B cell (primary cell): ENCODE measurements at regions not wholly inside any gene's neighbourhood (a gene's known extent, or its start where the extent isn't known, plus 50 kb on each side); places are given as distances from the start of the nearest gene placed in this dataset.

Experiments
- ATAC-seq: fragments of 200-7000 bp; cut with Tn5 transposase; one replicate; pipeline ENCODE4 v1.10.0; 2021; ENCODE audit warnings: low read depth, mild to moderate bottlenecking, moderate number of reproducible peaks, moderate library complexity
- CTCF ChIA-PET: fragments of 350-600 bp; sonication (Branson Sonifier 250); formaldehyde crosslinking; loops from one replicate; lab custom pipeline; 2021; ENCODE audit warnings: antibody characterized with exemption, inconsistent platforms; lab: Charles Lee
- POLR2A ChIA-PET: fragments of 350-600 bp; sonication (Branson Sonifier 250); formaldehyde crosslinking; loops from one replicate; lab custom pipeline; 2021; ENCODE audit warnings: antibody characterized with exemption; lab: Charles Lee
- DNase-seq: peaks from one replicate; pipeline ENCODE4 v3.0.0; 2013
- H2AFZ ChIP-seq: 2 replicates; pipeline ENCODE4 v1.6.1; 2012; ENCODE audit warnings: mild to moderate bottlenecking, low read depth, low read length; ENCODE audit not compliant: insufficient read depth, poor library complexity, severe bottlenecking
- H3K27ac ChIP-seq, 2 donors: 1 replicate in 1 of 2; 2 replicates in 1 of 2; pipeline ENCODE4 v1.5.1; 2012 to 2013; ENCODE audit warnings: low read length in 2 of 2, mild to moderate bottlenecking in 2 of 2, moderate library complexity in 1 of 2
- H3K27me3 ChIP-seq, 4 experiments: fragments of 200-600 bp in 1 of 4; sonication (generic) in 1 of 4; replicated peaks in 1 of 4; 1 replicate in 2 of 4; 2 replicates in 2 of 4; pipeline versions ENCODE4 v1.6.1 to v1.7.0; 2013 to 2016; ENCODE audit warnings: low read length in 3 of 4, mild to moderate bottlenecking in 2 of 4, mixed read lengths in 1 of 4, moderate library complexity in 1 of 4; ENCODE audit not compliant: insufficient read depth in 4 of 4, control insufficient read depth in 3 of 4; ENCODE audit errors: control extremely low read depth in 1 of 4
- H3K36me3 ChIP-seq, 2 experiments: replicated peaks in 1 of 2; 1 replicate in 1 of 2; 2 replicates in 1 of 2; pipeline versions ENCODE4 v1.6.1 to v1.7.1; 2013; ENCODE audit warnings: low read length in 1 of 2; ENCODE audit not compliant: insufficient read depth in 2 of 2, control insufficient read depth in 1 of 2; ENCODE audit errors: control extremely low read depth in 1 of 2, extremely low read depth in 1 of 2
- H3K4me1 ChIP-seq, 2 donors: fragments of 200-600 bp in 1 of 2; sonication (generic) in 1 of 2; 1 replicate in 1 of 2; 2 replicates in 1 of 2; pipeline versions ENCODE4 v1.5.1 to v1.6.1; 2013 to 2017; ENCODE audit warnings: low read length in 2 of 2; ENCODE audit not compliant: control insufficient read depth in 2 of 2, insufficient read depth in 2 of 2
- H3K4me2 ChIP-seq: replicated peaks from 2 replicates; pipeline ENCODE3; 2012; ENCODE audit warnings: mild to moderate bottlenecking, low read depth, low read length; ENCODE audit not compliant: poor library complexity, severe bottlenecking
- H3K4me3 ChIP-seq, 5 experiments: fragments of 200-600 bp in 1 of 5; sonication (generic) in 1 of 5; 1 replicate in 3 of 5; 2 replicates in 2 of 5; pipeline versions ENCODE4 v1.5.1 to v1.7.0; 2011 to 2016; ENCODE audit warnings: low read length in 4 of 5, mild to moderate bottlenecking in 4 of 5, low read depth in 2 of 5, control low read depth in 1 of 5, moderate library complexity in 1 of 5; ENCODE audit not compliant: insufficient read depth in 1 of 5; ENCODE audit errors: control extremely low read depth in 1 of 5, extremely low read depth in 1 of 5
- H3K79me2 ChIP-seq: fragments of 200-600 bp; sonication (generic); one replicate; pipeline ENCODE4 v1.6.0; 2016; ENCODE audit warnings: low read length; ENCODE audit not compliant: control insufficient read depth, insufficient read depth
- H3K9ac ChIP-seq: fragments of 200-600 bp; sonication (generic); 2 replicates; pipeline ENCODE4 v1.6.1; 2017; ENCODE audit warnings: mild to moderate bottlenecking, low read length, moderate library complexity
- H3K9me3 ChIP-seq, 3 donors: one replicate each; pipeline versions ENCODE4 v1.6.1 to v1.7.1; 2013; ENCODE audit warnings: low read length in 2 of 3; ENCODE audit not compliant: control insufficient read depth in 2 of 3, insufficient read depth in 1 of 3; ENCODE audit errors: control extremely low read depth in 1 of 3
- H4K20me1 ChIP-seq: 2 replicates; pipeline ENCODE4 v1.6.0; 2012; ENCODE audit warnings: mild to moderate bottlenecking, low read length; ENCODE audit not compliant: insufficient read depth, control insufficient read depth, poor library complexity, severe bottlenecking
- H3K27ac Mint-ChIP-seq: one replicate; pipeline ENCODE4 v1.8.0; 2021; ENCODE audit warnings: mixed read lengths
- H3K27me3 Mint-ChIP-seq: one replicate; pipeline ENCODE4 v1.8.0; 2021; ENCODE audit warnings: mixed read lengths
- H3K4me1 Mint-ChIP-seq: one replicate; pipeline ENCODE4 v1.8.0; 2021; ENCODE audit warnings: mixed read lengths
- H3K4me3 Mint-ChIP-seq: one replicate; pipeline ENCODE4 v1.8.0; 2021; ENCODE audit warnings: mixed read lengths
- H3K9me3 Mint-ChIP-seq: one replicate; pipeline ENCODE4 v1.8.0; 2022; ENCODE audit warnings: mixed read lengths; ENCODE audit not compliant: insufficient read depth
- EZH2 ChIP-seq: IDR thresholded peaks from 2 replicates; pipeline ENCODE4 v1.6.1; 2012; ENCODE audit warnings: borderline replicate concordance, low read depth, mild to moderate bottlenecking, moderate library complexity, low read length; ENCODE audit not compliant: insufficient read depth, poor library complexity, severe bottlenecking
- WGBS: methylation state at CpG from one replicate; pipeline ENCODE4 v1.1.5; 2013; ENCODE audit warnings: missing lambda C conversion rate; ENCODE audit not compliant: insufficient coverage; 5-methylcytosine and 5-hydroxymethylcytosine counted together
- intact Hi-C: fragments of 100-400 bp; cut with micrococcal nuclease; formaldehyde crosslinking; loops from one replicate; pipeline ENCODE4 v1.10.0; 2022
- TF ChIP-seq, protein P1 (sequence below): fragments of 200-600 bp; IDR thresholded peaks from one replicate; pipeline ENCODE4 v1.8.0; 2022; ENCODE audit warnings: antibody characterized with exemption, mild to moderate bottlenecking

- no peak overlapping the region for H3K27ac ChIP-seq
- H3K9me3 ChIP-seq: no peaks in the 10 kb centered on the region
- H3K27me3 Mint-ChIP-seq: no peaks in the 10 kb centered on the region
- no peak overlapping the region for H3K9ac ChIP-seq
- no CpG with 5 or more reads among the region's 3 CpGs for WGBS
- no peaks in the 10 kb centered on the region for H3K79me2 ChIP-seq
- TF ChIP-seq EZH2: no peak
- TF ChIP-seq, protein P1, sequence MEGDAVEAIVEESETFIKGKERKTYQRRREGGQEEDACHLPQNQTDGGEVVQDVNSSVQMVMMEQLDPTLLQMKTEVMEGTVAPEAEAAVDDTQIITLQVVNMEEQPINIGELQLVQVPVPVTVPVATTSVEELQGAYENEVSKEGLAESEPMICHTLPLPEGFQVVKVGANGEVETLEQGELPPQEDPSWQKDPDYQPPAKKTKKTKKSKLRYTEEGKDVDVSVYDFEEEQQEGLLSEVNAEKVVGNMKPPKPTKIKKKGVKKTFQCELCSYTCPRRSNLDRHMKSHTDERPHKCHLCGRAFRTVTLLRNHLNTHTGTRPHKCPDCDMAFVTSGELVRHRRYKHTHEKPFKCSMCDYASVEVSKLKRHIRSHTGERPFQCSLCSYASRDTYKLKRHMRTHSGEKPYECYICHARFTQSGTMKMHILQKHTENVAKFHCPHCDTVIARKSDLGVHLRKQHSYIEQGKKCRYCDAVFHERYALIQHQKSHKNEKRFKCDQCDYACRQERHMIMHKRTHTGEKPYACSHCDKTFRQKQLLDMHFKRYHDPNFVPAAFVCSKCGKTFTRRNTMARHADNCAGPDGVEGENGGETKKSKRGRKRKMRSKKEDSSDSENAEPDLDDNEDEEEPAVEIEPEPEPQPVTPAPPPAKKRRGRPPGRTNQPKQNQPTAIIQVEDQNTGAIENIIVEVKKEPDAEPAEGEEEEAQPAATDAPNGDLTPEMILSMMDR: no peak
- H3K27me3 ChIP-seq: no peaks in the 10 kb centered on the region
- POLR2A ChIA-PET: no interaction called here
- peaks cover 16% of the 10 kb centered on the region for H3K4me1 Mint-ChIP-seq
- CTCF ChIA-PET: no interaction called here
- H3K4me2 ChIP-seq: no peak overlapping the region
- H4K20me1 ChIP-seq: no peaks in the 10 kb centered on the region
- H2AFZ ChIP-seq: no peak overlapping the region
- peaks cover 0 to 2% of the 10 kb centered on the region in 2 experiments for H3K36me3 ChIP-seq
- no peaks in the 10 kb centered on the region for H3K9me3 Mint-ChIP-seq
- no peak overlapping the region for H3K4me3 Mint-ChIP-seq
- peaks cover 14 to 17% of the 10 kb centered on the region in 2 donors for H3K4me1 ChIP-seq
- no peak overlapping the region for H3K4me3 ChIP-seq
- intact Hi-C loops: no loop called here
- no peak for DNase-seq
- H3K27ac Mint-ChIP-seq: no peak overlapping the region
- ATAC-seq: no peak
Measured at GRCh38 chr4:15250021-15250441, 177.8 kb upstream of the C1QTNF7 start.

DNA sequence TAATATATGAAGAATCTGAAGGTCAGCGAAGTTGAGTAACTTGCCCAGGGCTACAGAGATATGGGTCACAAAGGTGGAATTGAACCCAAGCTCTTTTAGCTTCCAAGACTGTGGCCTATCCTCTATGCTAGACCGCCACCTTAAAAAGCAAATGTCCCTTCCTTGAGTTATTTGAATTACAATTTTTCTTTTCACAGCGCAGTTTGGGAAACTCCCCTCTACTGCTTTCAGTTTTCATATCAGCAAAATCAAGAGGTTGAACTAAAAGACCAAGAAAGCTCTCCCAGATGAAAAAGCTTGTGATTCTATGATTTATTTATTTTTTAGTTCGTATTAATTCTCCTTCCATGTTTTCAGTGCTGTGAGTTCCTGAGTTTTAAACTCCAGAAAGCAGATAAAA is 174.5 kb upstream of the C1QTNF7 start:
- no CpG with 5 or more reads among the region's 4 CpGs for WGBS
- CTCF ChIA-PET: interaction anchor here (0.8 to 1.9 kb wide), 5 partner anchors 12 to 218 kb away, joined by 3 to 5 read pairs (median 4); no protein-coding TSS in a partner anchor
- POLR2A ChIA-PET: no interaction called here
- H4K20me1 ChIP-seq: no peaks in the 10 kb centered on the region
- peaks cover 16% of the 10 kb centered on the region for H3K4me1 Mint-ChIP-seq
- H2AFZ ChIP-seq: peak overlapping the region; percentile 52
- peak overlapping the region; percentile 58 for H3K4me2 ChIP-seq
- DNase-seq: peak; percentile 46
- no peak for ATAC-seq
- no peaks in the 10 kb centered on the region for H3K27me3 Mint-ChIP-seq
- peak overlapping the region; percentile 26 for H3K9ac ChIP-seq
- intact Hi-C loops: no loop called here
- H3K4me3 ChIP-seq: peak overlapping the region in 1 of 5 experiments; percentile 5
- no peaks in the 10 kb centered on the region for H3K9me3 Mint-ChIP-seq
- no peaks in the 10 kb centered on the region for H3K79me2 ChIP-seq
- no peaks in the 10 kb centered on the region for H3K9me3 ChIP-seq
- peak overlapping the region; percentile 59 for H3K27ac Mint-ChIP-seq
- H3K27me3 ChIP-seq: no peaks in the 10 kb centered on the region
- peaks cover 0 to 2% of the 10 kb centered on the region in 2 experiments for H3K36me3 ChIP-seq
- TF ChIP-seq, protein P1: no peak
- no peak for TF ChIP-seq EZH2
- peak overlapping the region; percentile 64 for H3K4me3 Mint-ChIP-seq
- H3K4me1 ChIP-seq: peaks cover 14 to 17% of the 10 kb centered on the region in 2 donors
- peak overlapping the region; percentile 25 to 73 for H3K27ac ChIP-seq
